Testis (tissue), 2 donors: ENCODE measurements at regions not wholly inside any gene's neighbourhood (a gene's known extent, or its start where the extent isn't known, plus 50 kb on each side); places are given as distances from the start of the nearest gene placed in this dataset.

Experiments
- CTCF ChIP-seq, 3 experiments: fragments of 450-650 bp in 2 of 3; fragments of 200-600 bp in 1 of 3; sonication (generic) in 1 of 3; IDR thresholded peaks; one replicate each; pipeline ENCODE4 v1.5.1; 2016 to 2019; ENCODE audit warnings: antibody characterized with exemption in 3 of 3, mild to moderate bottlenecking in 2 of 3, moderate library complexity in 1 of 3
- POLR2A ChIP-seq: fragments of 450-650 bp; IDR thresholded peaks from one replicate; pipeline ENCODE4 v1.6.1; 2017; ENCODE audit warnings: antibody characterized with exemption, mild to moderate bottlenecking, moderate library complexity

- TF ChIP-seq CTCF (IDR thresholded peaks at IDR 0.05) = no peak
- TF ChIP-seq POLR2A = no peak
Observed at GRCh38 chr9:105884416-105884815, 190.1 kb downstream of the TMEM38B start.
